Transverse colon (tissue), 4 donors: ENCODE measurements at regions not wholly inside any gene's neighbourhood (a gene's known extent, or its start where the extent isn't known, plus 50 kb on each side); places are given as distances from the start of the nearest gene placed in this dataset.

Source experiments
- DNase-seq: peaks from one replicate; pipeline ENCODE4 v3.0.0-alpha.2; 2019
- H3K27ac ChIP-seq, 4 donors: fragments of 200-600 bp; sonication (generic); 2 replicates each; pipeline ENCODE4 v1.5.1; 2016 to 2018; ENCODE audit warnings: inconsistent platforms in 4 of 4
- H3K27me3 ChIP-seq: fragments of 200-600 bp; sonication (generic); 2 replicates; pipeline ENCODE4 v1.5.1; 2017; ENCODE audit warnings: inconsistent platforms
- H3K36me3 ChIP-seq, 4 donors: fragments of 200-600 bp; sonication (generic); 2 replicates each; pipeline ENCODE4 v1.5.1; 2017 to 2019; ENCODE audit warnings: inconsistent platforms in 4 of 4
- H3K4me1 ChIP-seq, 4 donors: fragments of 200-600 bp; sonication (generic); 2 replicates each; pipeline ENCODE4 v1.5.1; 2017 to 2020; ENCODE audit warnings: inconsistent platforms in 4 of 4
- H3K4me3 ChIP-seq, 4 donors: fragments of 200-600 bp; sonication (generic); 1 replicate in 1 of 4; 2 replicates in 3 of 4; pipeline versions ENCODE4 v1.5.1 to v1.6.1; 2017 to 2019; ENCODE audit warnings: inconsistent platforms in 4 of 4
- H3K9me3 ChIP-seq, 2 donors: fragments of 200-600 bp; sonication (generic); 2 replicates each; pipeline ENCODE4 v1.5.1; 2017 to 2019; ENCODE audit warnings: inconsistent platforms in 2 of 2
- CTCF ChIP-seq, 5 experiments: fragments of 200-600 bp in 3 of 5; fragments of 450-650 bp in 2 of 5; sonication (generic) in 3 of 5; IDR thresholded peaks; 1 replicate in 2 of 5; 2 replicates in 3 of 5; pipeline ENCODE4 v1.5.1; 2016 to 2017; ENCODE audit warnings: antibody characterized with exemption in 5 of 5, inconsistent platforms in 3 of 5, mild to moderate bottlenecking in 2 of 5, moderate library complexity in 1 of 5
- EP300 ChIP-seq: sonication (generic); formaldehyde crosslinking; IDR thresholded peaks from one replicate; pipeline ENCODE4 v1.6.1; 2017; ENCODE audit warnings: antibody characterized with exemption, low read depth
- POLR2A ChIP-seq: fragments of 450-650 bp; IDR thresholded peaks from one replicate; pipeline ENCODE4 v1.6.1; 2016; ENCODE audit warnings: antibody characterized with exemption, mild to moderate bottlenecking, moderate library complexity
- POLR2AphosphoS5 ChIP-seq, 3 donors: sonication (generic); formaldehyde crosslinking; IDR thresholded peaks; one replicate each; pipeline ENCODE4 v1.6.1; 2016; ENCODE audit warnings: antibody characterized with exemption in 3 of 3
- WGBS, 2 donors: methylation state at CpG; one replicate each; pipeline ENCODE4 v1.1.5; 2018; ENCODE audit warnings: low coverage in 1 of 2; 5-methylcytosine and 5-hydroxymethylcytosine counted together
- in situ Hi-C, 4 donors: fragments of 200-750 bp; cut with MboI; loops; one replicate each; pipeline versions ENCODE4 v1.15.0 to v1.15.1; 2017; ENCODE audit warnings: low sequenced_read_pairs in 3 of 4, low pct_ligation_motif_present in 1 of 4, low pct_unique_long_range_greater_than_20kb in 1 of 4
- intact Hi-C: fragments of 100-400 bp; cut with DNase I; formaldehyde crosslinking; loops from one replicate; pipeline ENCODE4 v1.15.1; 2023; ENCODE audit warnings: low total_unique reads

GRCh38 chr3:151611419-151611818 is 122.3 kb upstream of the AADACL2 start:
- no peak overlapping the region for H3K4me3 ChIP-seq
- H3K4me1 ChIP-seq = no peaks in the 10 kb centered on the region
- WGBS, 2 donors = 76 to 90% methylated on average over 3 of the region's 3 CpGs
- no peak for TF ChIP-seq POLR2AphosphoS5 (IDR thresholded peaks at IDR 0.05)
- no peak for TF ChIP-seq EP300
- TF ChIP-seq CTCF (IDR thresholded peaks at IDR 0.05) = no peak
- TF ChIP-seq POLR2A = no peak
- intact Hi-C loops = no loop called here
- no peaks in the 10 kb centered on the region for H3K9me3 ChIP-seq
- DNase-seq = no peak
- in situ Hi-C loops = no loop called here
- no peaks in the 10 kb centered on the region for H3K27me3 ChIP-seq
- no peak overlapping the region for H3K27ac ChIP-seq
- H3K36me3 ChIP-seq = no peaks in the 10 kb centered on the region

- DNase-seq = no peak
- TF ChIP-seq POLR2A = no peak
- TF ChIP-seq POLR2AphosphoS5 (IDR thresholded peaks at IDR 0.05) = no peak
- TF ChIP-seq CTCF (IDR thresholded peaks at IDR 0.05) = no peak
- no peak for TF ChIP-seq EP300
- Histone ChIP-seq H3K9me3 (no peaks in the 10 kb centered on the region), H3K36me3 (no peaks in the 10 kb centered on the region), H3K27me3 (no peaks in the 10 kb centered on the region), H3K4me1 (no peaks in the 10 kb centered on the region), H3K27ac (no peak overlapping the region), H3K4me3 (no peak overlapping the region)
- intact Hi-C loops = no loop called here
- in situ Hi-C loops = no loop called here
- WGBS, 2 donors = 100% methylated on average over 2 of the region's 2 CpGs
These were observed 124.2 kb upstream of the AADACL2 start for GRCh38 chr3:151609491-151609890.

- 86 to 92% methylated on average over 1 of the region's 1 CpG for WGBS, 2 donors
- H3K4me1 ChIP-seq = no peaks in the 10 kb centered on the region
- in situ Hi-C loops (no loop called here), intact Hi-C loops (no loop called here)
- H3K4me3 ChIP-seq = no peak overlapping the region
- DNase-seq = no peak
- TF ChIP-seq POLR2AphosphoS5 (IDR thresholded peaks at IDR 0.05) = no peak
- no peak for TF ChIP-seq POLR2A
- no peaks in the 10 kb centered on the region for H3K36me3 ChIP-seq
- no peak overlapping the region for H3K27ac ChIP-seq
- no peaks in the 10 kb centered on the region for H3K27me3 ChIP-seq
- H3K9me3 ChIP-seq = no peaks in the 10 kb centered on the region
These were observed 128.8 kb upstream of the AADACL2 start for GRCh38 chr3:151604891-151605290.

GRCh38 chr3:151600783-151601182 is 132.9 kb upstream of the AADACL2 start:
- Histone ChIP-seq H3K27me3 (no peaks in the 10 kb centered on the region), H3K27ac (no peak overlapping the region), H3K9me3 (no peaks in the 10 kb centered on the region), H3K4me1 (no peaks in the 10 kb centered on the region), H3K4me3 (no peak overlapping the region), H3K36me3 (no peaks in the 10 kb centered on the region)
- TF ChIP-seq EP300 (no peak), POLR2A (no peak), CTCF (IDR thresholded peaks at IDR 0.05) (no peak), POLR2AphosphoS5 (IDR thresholded peaks at IDR 0.05) (no peak)
- no peak for DNase-seq
- intact Hi-C loops = no loop called here
- in situ Hi-C loops = no loop called here

- Histone ChIP-seq H3K4me3 (no peak overlapping the region), H3K4me1 (no peaks in the 10 kb centered on the region), H3K27ac (no peak overlapping the region), H3K9me3 (no peaks in the 10 kb centered on the region), H3K27me3 (no peaks in the 10 kb centered on the region), H3K36me3 (no peaks in the 10 kb centered on the region)
- TF ChIP-seq CTCF (IDR thresholded peaks at IDR 0.05) (no peak), POLR2A (no peak), POLR2AphosphoS5 (IDR thresholded peaks at IDR 0.05) (no peak), EP300 (no peak)
- DNase-seq = no peak
- intact Hi-C loops = loop anchor here (10.0 kb wide), 1 partner anchor 1684 kb away; no protein-coding TSS in a partner anchor
- 83 to 86% methylated on average over 7 of the region's 7 CpGs for WGBS, 2 donors
- in situ Hi-C loops = no loop called here
These were observed 134.5 kb upstream of the AADACL2 start for GRCh38 chr3:151599103-151599672.
